ENCODE measurements at regions not wholly inside any gene's neighbourhood (a gene's known extent, or its start where the extent isn't known, plus 50 kb on each side); places are given as distances from the start of the nearest gene placed in this dataset.
"Not testable (repeated sequence)": the region's sequence is repeated elsewhere in the genome, so short reads cannot be mapped to it uniquely, and the experiment has no call there.

DNA sequence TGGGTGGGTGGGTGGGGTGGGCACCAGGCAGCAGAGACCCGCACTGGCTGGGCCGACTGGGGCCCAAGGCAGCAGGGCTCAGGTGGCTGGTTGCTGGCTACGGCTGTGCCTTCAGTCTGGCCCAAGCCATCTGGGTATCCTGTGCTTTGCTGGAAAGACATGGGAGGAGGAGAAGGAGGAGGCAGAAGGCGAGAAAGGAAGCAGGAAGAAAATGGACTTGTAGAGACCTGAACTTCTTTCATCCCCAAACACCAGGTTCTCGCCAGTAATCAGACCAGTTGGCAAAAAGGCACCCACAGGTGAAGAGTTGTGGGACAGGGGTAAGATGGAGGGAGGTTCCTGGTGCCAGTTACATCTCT is 78.8 kb downstream of the IGLL1 start:
- no peak overlapping the region for H3K27ac ChIP-seq
- DNase-seq (ENCODE audit: low read depth, low spot score) = no peak

DNA sequence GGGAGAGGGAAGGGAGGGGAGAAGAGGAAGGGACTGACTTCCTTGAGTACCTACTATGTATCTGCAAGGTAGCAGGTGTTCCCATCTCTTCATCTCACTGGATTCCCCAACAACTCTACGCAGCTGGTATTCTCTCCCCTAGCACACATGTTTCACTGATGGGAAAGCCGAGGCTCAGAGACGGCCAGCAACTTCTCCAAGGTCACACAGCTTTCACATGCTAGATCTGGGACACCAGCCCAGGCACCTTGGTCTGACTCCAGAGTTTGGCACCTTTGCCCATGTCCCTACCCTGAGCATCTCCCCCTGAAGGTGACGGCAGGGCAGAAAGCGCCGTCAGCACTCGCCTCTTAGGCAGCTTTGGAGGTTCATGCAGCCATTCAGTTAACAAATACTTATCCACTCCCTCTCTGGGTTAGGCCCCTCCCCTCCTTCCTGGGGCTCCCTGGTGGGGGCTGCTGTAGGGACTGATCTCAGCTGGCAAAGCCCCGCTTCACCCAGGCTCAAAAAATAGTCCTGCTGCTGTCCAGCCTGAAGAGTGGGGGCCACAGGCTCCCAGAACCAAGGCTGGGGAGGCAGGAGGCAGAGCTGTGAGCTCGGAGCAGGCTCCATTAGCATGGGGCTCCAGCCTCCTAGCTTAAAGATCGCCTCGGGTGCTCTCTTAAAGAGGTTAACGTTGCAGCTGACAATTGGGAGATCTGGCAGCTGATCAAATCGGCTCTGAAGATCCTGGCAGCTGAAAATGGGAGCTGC is 79.4 kb downstream of the IGLL1 start:
- no peak for DNase-seq (ENCODE audit: low read depth, low spot score)
- H3K27ac ChIP-seq = no peak overlapping the region

DNA sequence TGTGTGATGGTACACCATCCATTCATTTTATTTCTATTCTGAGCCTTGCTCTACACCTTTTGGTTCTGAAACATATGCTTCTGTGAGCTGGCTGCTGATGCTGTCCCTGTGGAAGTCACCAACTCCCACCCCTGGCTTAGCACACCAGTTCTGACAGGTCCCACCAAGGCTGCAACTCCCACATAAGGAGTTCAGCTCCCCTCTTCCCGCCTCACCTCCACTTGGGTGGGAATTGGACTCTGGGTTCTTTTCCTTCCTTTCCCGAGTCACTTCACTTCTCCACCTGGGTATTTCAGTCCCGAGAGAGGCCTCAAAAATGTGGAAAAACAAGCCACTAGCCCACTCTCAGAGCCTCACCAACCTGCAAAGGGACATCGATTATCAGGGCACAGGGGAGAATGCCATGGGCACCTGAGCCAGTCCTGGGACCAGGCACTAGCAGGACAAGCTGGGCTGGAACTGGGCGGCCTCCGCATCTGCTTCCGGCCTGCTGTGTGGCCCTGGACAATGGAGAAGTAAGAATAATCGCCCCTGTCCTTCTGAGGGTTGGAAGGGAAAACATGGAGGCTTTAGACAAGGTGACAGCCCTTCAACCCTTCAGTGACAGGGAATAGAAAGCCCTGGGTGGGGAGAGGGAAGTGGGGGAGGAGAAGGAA is 80.1 kb downstream of the IGLL1 start:
- H3K27ac ChIP-seq = no peak overlapping the region
- no peak for DNase-seq (ENCODE audit: low read depth, low spot score)

DNA sequence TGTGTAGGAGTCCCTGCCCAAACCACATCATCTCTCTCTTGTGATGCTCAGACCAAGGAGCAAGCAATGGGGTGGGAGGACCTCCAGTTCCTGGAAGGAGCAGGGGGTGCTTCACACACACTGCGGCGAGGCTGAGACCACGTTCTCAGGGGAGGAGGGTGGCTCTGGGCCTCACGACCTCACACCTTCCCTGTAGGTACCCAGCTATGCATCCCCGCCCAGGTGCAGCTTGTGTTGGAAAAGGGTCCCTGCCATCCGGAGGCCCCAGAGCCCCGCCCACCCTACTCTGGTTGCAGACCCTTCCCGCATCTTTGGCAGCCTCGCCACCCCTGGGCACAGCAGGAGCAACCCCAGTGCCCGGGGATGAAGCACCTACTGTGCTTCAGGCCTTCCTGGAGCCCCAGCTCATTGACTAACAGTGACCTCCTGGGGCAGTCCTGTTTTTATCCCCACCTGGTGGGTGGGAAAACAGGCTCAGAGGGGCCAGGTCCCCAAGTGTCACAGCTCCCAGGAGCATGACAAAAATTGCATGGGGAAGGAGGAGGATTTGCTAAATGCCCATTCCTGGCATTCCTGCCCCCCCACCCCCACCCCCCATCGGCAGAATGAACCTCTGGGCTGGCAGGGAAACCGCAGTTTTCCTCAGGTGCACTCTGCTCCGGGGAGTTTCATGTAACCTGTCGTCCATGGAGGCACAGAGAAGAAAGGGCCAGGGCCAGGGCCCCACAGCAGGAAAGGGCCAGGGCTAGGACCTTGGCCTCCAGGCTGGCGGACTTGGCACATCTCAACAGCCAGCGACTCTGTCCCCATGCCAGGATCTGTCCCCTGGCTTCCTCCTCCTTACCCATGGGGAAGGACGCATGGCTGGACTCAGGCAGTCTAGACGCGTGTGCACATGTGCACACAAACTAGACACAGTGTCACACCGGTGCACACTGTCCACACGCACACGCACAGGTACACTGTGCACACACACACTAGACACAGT is 81.0 kb downstream of the IGLL1 start:
- H3K27ac ChIP-seq = no peak overlapping the region
- no peak for DNase-seq (ENCODE audit: low read depth, low spot score)

DNA sequence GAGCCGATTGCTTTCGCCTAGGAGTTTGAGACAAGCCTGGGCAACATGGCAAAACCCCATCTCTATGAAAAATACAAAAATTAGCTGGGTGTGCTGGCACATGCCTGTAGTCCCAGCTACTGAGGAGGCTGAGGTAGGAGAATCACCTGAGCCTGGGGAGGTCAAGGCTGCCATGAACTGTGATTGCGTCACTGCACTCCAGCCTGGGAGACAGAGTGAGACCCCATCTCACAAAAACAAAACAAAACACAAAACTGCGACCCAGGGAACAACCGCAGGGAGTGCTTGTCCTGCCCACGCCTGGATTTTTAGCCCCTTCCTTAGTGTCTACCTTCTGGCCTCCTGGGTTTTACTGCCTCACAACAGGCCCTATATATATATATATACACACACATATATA is 82.2 kb downstream of the IGLL1 start:
- not testable (repeated sequence) for H3K27ac ChIP-seq; DNase-seq (ENCODE audit: low read depth, low spot score)

DNA sequence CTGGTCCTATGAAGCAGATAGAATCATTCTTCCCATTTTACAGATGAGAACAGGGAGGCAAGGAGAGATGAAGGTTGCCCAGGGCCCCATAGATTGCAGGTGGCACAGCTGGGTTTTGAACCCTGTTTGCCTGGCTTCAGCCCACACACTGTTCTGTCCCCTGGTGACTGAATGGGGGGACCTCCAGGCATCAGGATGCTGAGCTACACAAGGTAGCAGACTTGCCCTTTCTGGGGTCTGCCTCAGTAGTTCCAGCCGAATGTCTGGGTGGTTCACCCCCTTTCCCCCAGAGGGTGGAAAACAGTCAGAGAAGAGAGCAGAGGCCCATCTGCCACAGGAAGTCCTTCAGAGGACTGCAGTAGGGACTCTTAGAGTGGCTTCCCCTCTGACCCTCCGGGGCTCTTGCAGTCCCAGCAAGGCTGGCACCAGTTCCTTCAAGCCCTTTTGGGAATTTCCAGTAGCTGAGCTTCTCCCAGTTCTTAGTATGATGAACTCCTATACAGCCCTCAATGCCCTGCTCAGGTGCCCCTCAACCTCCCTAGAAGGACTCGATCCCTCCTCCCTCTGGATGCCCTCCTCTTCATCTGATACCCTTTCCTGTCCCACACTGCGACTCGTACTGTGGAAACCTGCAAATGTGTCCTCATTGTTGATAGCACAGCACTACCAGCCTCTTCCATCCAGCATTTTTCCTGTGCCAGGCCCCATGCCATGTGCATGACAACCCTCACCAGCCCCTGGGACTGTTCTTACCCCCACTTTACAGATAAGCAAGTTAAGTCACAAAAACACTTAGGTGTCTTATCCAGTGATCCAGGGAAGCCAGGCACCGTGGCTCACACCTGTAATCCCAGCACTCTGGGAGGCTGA is 82.8 kb downstream of the IGLL1 start:
- no peak for DNase-seq (ENCODE audit: low read depth, low spot score)
- no peak overlapping the region for H3K27ac ChIP-seq

DNA sequence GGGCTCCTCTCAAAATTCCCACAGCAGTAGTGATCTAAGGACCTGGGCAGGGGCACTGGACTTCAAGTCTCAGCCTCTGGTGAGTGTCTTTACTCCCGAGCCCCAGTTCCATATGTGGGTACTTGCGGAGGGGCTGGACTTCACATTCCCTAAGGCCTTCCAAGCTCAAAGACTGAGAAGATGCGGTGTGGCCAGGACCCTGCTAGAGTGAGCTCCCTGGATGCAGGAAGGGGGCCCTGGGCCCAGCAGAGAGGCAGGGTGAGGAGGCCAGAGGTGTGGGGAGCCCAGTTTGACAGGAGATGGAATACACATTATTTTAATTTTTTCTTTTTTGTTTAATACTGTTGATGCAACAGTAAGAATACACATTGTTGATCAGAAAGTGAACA is 83.7 kb downstream of the IGLL1 start:
- DNase-seq (ENCODE audit: low read depth, low spot score) = no peak
- H3K27ac ChIP-seq = no peak overlapping the region

DNA sequence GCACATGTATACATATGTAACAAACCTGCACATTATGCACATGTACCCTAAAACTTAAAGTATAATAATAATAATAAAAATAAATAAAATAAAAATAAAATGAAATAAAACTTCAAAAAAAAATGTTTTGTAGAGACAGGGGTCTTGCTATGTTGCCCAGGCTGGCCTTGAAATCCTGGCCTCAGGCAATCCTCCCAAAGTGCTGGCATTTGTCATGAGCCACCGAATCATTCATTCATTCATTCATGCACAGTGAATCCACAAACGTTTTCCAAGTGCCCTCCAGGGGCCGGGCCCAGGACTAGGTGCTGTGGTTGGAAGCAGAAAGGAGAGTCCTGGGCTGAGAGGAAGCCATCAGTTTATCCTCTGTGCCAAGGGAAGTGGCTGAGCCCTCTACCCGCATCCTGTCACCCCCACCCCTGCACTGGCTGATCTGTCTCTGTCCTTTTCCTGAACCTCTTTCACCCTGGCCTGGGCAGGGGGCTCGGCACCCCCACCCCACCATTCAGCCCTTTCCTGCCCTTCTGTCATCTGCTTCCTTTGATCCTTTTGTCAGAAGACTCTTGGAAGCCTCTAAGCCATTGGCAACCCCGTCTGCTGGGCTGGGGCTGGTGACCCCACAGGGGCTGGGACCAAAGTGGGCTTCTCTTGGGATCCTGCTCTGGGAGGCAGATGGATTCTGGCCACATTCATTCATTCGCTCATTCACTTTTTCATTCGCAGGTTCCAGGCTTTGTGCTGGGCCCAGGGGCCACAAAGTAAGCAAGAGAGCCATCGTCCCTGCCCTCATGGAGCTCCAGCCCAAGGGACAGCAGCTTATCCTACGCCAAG is 84.3 kb downstream of the IGLL1 start:
- no peak for DNase-seq (ENCODE audit: low read depth, low spot score)
- no peak overlapping the region for H3K27ac ChIP-seq

DNA sequence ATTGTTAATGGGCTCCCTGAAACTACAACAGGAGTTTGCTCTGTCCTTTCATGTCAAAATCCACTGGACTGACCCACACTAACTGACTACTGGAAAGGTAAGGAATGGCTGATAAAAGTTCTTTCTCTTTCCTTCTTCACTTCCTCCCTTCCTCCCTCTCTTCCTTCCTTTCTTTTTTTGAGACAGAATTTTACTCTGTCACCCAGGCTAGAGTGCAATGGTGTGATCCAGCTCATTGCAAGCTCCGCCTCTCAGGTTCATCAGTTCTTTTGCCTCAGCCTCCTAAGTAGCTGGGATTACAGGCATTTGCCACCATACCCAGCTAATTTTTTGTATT is 85.2 kb downstream of the IGLL1 start:
- no peak for DNase-seq (ENCODE audit: low read depth, low spot score)
- no peak overlapping the region for H3K27ac ChIP-seq

DNA sequence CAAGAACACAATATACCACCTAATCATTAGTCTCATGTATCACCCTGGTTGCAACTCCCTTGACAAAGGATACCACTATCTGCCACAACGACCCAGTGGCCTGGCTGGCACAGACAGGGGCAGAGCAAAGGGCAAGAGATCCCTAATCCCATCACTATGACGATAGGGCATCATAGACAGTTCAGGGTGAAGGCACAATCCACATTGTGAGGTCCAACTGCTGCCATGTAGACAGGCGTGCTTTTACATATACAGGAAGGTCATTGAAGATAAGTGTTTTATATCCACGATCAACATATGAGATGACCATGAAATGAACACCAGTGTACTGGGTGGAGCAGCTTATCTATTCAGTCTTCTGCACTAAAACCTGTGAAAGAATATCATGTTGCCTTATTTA is 94.6 kb downstream of the IGLL1 start:
- no peak for DNase-seq (ENCODE audit: low read depth, low spot score)
- no peak overlapping the region for H3K27ac ChIP-seq

DNA sequence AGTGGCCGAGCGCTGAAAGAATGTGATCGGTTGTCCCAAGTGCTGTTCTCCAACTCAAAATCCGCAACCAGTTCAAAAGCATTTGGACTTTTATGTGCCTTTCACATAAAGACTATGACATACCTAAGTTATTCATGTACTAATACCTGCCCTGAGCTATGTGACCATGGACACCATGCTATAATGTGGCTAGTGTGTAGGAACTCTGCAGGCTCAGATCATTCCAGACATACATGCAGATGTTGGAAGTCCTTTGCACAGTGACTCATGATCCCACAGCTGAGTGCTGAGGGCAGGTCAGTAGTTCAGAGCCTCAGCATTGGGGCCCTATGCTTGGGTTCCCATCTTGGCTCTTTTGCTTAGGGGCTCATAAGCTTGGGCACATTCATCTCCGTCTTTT is 95.4 kb downstream of the IGLL1 start:
- no peak for DNase-seq (ENCODE audit: low read depth, low spot score)
- no peak overlapping the region for H3K27ac ChIP-seq

DNA sequence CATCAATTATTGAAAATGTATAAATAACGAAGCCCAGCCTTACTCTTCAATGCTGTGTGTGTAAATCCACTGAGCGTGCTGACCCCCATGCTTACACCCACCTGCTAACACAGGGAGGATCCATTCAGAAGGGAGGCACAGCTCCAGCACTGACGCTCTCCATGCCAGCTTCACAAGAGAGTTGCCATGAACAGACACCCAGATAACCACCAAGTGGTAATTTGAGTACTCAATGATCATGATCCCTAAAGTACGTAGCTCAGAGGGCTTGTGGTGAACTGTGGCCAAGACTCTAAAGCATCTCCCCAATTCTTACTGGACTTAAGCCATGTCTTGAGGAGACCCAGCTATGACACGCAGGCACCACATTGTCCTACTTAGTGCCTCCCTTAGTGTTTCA is 98.7 kb downstream of the IGLL1 start:
- no peak overlapping the region for H3K27ac ChIP-seq
- no peak for DNase-seq (ENCODE audit: low read depth, low spot score)

DNA sequence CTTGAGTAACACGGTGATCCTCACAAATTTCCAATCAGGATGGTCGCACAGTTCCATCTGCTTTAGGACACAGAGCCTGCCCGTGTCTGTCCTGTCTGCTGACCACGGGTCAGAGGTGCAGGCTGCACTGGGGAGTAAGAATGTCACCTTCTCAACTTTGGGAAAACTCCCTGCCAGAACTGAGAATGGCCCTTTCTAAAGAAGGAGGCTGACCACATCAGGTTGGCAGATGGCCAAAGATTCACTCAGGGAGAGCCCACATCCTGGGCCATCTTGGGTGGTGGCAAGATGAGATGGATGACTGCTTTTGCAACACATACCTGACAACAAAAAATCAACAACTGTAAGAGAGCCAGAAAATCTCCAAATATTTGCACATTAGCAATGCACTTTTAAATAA is 101.9 kb downstream of the IGLL1 start:
- DNase-seq (ENCODE audit: low read depth, low spot score) = no peak
- H3K27ac ChIP-seq = no peak overlapping the region

DNA sequence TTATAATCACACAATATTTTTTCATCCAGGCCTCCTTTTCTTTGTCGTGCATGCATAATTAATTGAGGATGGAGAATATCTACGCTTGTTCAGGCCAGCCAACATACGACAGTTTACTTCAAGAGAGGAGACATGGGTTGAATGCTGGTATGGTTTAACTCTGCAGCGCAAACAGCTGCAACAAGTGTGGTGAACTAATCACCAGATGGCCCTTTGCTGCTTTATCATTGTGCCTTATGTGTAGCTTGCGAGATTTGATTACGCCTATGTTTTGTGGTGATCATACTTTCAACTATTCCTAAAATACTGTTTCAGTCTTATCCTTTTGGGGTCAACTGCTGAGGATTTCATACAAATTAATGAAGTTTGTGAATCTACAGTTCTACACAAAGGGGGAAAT is 105.6 kb downstream of the IGLL1 start:
- DNase-seq (ENCODE audit: low read depth, low spot score); H3K27ac ChIP-seq: not testable (repeated sequence)

DNA sequence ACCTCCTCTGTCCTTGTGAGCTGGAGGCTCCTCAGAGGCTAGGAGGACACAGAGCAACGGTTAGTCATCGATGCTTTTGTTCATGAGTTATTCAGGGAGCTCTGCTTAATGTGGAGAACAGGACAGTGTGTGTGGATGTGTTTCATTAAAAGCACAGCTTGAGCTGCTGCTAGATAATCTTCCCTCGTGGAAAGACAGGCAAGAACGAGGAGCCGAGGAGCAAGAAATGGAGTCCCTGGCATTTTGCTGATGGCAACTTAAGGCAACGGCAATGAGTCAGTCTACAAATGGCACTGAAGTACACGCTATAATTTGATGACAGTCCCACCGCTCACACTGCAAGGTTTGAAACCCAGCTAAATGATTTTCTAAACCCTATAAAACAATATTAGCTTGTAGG is 106.2 kb downstream of the IGLL1 start:
- no peak overlapping the region for H3K27ac ChIP-seq
- DNase-seq (ENCODE audit: low read depth, low spot score) = no peak

DNA sequence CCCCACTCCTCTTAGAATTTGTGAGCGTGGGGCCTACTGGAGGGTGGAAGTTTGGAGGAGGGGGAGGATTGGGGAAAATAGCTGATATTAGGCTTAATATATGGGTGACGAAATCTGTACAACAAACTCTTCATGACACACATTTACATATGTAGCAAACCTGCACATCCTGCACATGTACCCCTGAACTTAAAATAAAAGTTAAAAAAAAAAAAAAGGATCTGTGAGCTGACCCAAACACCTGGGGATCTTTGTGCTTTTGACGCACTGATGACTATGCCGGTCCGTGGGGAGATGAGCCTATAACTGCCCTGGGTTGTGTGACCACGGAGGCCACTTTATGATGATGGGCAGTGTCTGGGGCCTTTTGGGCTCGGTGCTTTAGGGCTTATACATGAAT is 107.7 kb downstream of the IGLL1 start:
- DNase-seq (ENCODE audit: low read depth, low spot score); H3K27ac ChIP-seq: not testable (repeated sequence)

DNA sequence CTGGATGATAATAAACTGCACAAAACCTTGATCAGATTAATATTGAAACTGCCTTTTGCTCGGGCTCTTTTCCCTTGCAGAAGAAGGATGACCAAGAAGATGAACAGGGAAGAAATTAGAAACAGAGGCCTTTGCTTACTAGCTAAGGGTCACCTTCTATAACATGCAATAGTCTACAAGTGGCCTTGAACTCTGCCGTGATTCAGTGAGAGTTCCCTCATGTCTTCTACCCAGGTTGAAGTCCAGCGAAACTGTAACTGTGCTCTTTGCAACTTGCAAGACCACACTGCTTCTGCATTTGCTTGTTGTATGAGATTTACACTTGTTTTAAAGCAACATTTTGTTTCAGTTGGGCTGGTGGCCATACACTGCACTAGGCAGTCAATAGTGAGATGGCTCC is 108.4 kb downstream of the IGLL1 start:
- DNase-seq (ENCODE audit: low read depth, low spot score) = no peak
- no peak overlapping the region for H3K27ac ChIP-seq

DNA sequence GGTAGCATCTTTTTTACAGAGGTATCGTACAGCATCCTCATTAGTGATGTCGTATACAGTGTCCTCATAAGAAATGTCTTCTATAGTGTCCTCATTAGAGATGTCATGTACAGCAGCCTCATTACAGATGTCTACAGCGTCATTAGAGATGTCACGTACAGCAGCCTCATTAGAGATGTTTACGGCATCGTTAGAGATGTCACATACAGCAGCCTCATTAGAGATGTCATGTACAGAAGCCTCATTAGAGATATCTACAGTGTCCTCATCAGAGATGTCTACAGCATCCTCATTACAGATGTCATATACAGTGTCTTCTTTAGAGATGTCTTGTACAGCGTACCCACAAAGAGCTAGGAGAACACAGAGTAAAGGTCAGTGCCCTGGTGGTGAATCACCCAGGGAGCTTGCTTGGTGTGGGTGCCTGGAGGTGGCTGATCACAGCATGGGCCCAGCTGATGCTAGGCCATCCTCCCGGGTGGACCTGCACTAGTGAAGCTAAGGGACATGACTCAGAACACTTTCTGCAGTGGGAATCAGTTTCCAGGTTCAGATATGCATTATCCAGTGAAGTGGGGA is 109.2 kb downstream of the IGLL1 start:
- H3K27ac ChIP-seq = no peak overlapping the region
- DNase-seq (ENCODE audit: low read depth, low spot score) = no peak

DNA sequence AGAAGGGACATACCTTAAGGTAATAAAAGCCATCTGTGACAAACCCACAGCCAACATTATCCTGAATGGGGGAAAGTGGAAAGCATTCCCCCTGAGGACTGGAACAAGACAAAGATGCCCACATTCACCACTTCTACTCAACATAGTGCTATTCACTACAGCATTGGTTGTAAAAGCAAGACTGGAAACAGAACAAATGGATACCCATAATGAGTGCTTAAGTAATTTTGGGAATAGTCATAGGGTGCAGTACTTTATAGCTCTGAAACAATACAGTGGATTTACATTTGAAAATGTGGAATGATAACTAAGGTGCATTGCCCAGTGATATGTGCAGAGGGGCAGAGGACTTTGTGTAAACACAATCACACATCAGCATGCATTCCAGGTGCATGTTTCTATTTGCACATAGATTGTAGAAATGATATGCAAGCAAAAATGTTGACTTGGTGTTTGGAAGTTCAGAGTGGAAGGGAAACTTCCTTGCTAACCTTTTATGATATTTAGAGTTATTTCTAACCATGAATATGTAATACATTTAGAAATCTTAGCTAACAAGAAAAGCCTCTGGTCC is 112.3 kb downstream of the IGLL1 start:
- no peak overlapping the region for H3K27ac ChIP-seq
- no peak for DNase-seq (ENCODE audit: low read depth, low spot score)

Measured in epithelial cell of prostate (primary cell).